ENCODE measurements at regions not wholly inside any gene's neighbourhood (a gene's known extent, or its start where the extent isn't known, plus 50 kb on each side); places are given as distances from the start of the nearest gene placed in this dataset.

DNA sequence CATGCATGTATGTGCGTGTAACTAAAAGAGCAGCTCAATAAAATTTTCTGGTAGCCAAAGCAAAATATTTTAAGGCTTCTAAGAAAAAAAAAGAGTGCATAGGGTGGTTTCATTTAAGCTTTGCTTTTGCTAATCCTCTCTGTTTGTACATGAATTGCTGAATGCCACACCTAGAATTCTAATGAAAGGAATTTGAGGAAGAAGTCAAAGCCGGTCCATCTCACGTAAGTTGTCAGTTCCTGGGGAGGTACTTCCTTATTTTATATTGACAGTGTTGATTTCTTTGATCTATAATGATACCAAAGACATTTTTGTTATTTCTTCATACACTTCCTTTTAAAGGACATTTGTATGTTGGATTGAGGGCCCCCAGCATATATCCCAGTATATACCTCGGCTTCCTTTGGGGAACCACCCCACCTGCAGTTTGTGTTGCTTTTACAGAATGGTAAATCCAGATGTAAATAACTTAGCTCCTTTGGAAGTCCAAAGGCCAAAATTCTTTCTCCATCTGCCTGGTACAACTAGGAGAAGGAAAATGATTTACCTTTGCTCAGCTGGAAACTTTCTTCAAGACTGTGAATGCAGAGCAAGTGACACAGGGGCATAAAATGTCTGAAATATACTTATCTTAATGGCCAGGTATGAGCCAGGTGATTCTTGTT, 420.9 kb upstream of the ATP2B1 start:
- no peak for TF ChIP-seq CTCF (IDR thresholded peaks at IDR 0.05)
- TF ChIP-seq POLR2A (IDR thresholded peaks at IDR 0.05), result no peak
